ENCODE measurements at regions not wholly inside any gene's neighbourhood (a gene's known extent, or its start where the extent isn't known, plus 50 kb on each side); places are given as distances from the start of the nearest gene placed in this dataset.

- Mint-ChIP-seq H3K4me3 (no peak overlapping the region), H3K27me3 (ENCODE audit: low read depth) (no peaks in the 10 kb centered on the region), H3K36me3 (ENCODE audit: low read depth) (peaks cover 3% of the 10 kb centered on the region), H3K27ac (ENCODE audit: unreplicated experiment) (no peak overlapping the region), H3K9me3 (peaks cover 6% of the 10 kb centered on the region), H3K4me1 (peaks cover 10% of the 10 kb centered on the region)
- TF ChIP-seq, protein P1, sequence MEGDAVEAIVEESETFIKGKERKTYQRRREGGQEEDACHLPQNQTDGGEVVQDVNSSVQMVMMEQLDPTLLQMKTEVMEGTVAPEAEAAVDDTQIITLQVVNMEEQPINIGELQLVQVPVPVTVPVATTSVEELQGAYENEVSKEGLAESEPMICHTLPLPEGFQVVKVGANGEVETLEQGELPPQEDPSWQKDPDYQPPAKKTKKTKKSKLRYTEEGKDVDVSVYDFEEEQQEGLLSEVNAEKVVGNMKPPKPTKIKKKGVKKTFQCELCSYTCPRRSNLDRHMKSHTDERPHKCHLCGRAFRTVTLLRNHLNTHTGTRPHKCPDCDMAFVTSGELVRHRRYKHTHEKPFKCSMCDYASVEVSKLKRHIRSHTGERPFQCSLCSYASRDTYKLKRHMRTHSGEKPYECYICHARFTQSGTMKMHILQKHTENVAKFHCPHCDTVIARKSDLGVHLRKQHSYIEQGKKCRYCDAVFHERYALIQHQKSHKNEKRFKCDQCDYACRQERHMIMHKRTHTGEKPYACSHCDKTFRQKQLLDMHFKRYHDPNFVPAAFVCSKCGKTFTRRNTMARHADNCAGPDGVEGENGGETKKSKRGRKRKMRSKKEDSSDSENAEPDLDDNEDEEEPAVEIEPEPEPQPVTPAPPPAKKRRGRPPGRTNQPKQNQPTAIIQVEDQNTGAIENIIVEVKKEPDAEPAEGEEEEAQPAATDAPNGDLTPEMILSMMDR (conservative IDR thresholded peaks at IDR 0.05) = no peak
- no peak for DNase-seq (ENCODE audit: low read depth, low spot score)
These were observed 302.1 kb downstream of the BTBD3 start for GRCh38 chr20:12219798-12220197.

DNA sequence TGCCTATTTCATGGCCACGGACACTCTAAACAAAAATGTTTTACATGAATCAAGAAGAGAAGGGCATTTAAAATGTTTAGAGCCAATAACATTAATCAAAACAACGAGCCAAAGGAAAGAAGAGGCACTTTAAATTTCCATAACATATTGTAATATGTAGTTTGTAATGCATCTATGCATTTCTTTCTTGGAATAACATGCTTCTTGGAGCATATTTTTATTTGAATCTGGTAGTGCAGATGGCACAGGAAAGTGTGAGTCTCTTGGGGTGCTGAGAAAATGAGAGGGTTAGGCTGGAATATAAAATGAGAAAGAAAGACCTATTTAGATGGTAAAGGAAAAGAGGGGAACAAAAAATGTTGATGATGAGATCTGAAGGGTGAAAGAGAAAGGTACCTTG, 305.4 kb downstream of the BTBD3 start:
- TF ChIP-seq, protein P1 (conservative IDR thresholded peaks at IDR 0.05) = no peak
- DNase-seq (ENCODE audit: low read depth, low spot score) = no peak
- H3K9me3 Mint-ChIP-seq = no peaks in the 10 kb centered on the region
- H3K27ac Mint-ChIP-seq (ENCODE audit: unreplicated experiment) = no peak overlapping the region
- H3K27me3 Mint-ChIP-seq (ENCODE audit: low read depth) = no peaks in the 10 kb centered on the region
- H3K4me1 Mint-ChIP-seq = no peaks in the 10 kb centered on the region
- H3K36me3 Mint-ChIP-seq (ENCODE audit: low read depth) = no peaks in the 10 kb centered on the region
- H3K4me3 Mint-ChIP-seq = no peak overlapping the region

DNA sequence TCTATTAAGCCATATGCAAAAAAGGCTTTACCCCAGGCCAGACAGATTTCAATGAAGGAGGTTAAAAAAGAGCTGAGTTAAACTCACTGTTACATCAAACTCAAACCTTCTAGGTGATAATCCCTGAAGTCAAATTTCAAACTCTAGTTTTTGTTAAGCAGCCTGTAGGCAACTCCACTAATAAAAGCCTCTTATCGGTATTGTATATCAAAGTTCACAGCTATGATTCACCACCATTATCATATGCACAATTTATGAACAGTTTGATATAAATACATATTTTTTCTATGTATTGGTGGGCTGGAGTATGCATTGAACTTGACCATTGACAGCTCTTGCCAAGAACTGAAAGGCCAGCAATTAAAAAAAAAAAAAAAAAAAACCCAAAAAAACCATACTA, 308.2 kb downstream of the BTBD3 start:
- no peaks in the 10 kb centered on the region for H3K9me3 Mint-ChIP-seq
- no peak for DNase-seq (ENCODE audit: low read depth, low spot score)
- H3K27ac Mint-ChIP-seq (ENCODE audit: unreplicated experiment) = no peak overlapping the region
- no peaks in the 10 kb centered on the region for H3K27me3 Mint-ChIP-seq (ENCODE audit: low read depth)
- H3K36me3 Mint-ChIP-seq (ENCODE audit: low read depth) = no peaks in the 10 kb centered on the region
- no peaks in the 10 kb centered on the region for H3K4me1 Mint-ChIP-seq
- H3K4me3 Mint-ChIP-seq = no peak overlapping the region
- TF ChIP-seq, protein P1 (conservative IDR thresholded peaks at IDR 0.05) = no peak

DNA sequence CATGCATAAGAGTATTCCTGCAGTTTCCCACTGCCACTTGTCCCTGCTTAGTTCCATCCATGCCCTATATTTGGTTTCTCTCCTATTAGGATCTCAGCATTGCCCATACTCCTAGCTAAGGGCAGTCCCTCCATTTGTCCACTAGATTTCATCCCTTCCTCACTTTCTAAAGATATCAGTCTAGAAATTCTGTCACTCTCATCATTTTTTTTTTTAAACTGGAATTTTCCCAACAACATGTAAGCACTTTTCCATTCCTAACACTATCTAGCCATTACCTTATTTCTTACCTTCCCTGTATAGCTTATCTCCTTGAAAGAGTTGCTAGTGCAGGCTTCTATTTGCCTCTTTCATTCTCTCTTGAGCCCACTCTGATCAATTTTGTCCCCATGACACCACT, 312.2 kb downstream of the BTBD3 start:
- no peak for DNase-seq (ENCODE audit: low read depth, low spot score)

DNA sequence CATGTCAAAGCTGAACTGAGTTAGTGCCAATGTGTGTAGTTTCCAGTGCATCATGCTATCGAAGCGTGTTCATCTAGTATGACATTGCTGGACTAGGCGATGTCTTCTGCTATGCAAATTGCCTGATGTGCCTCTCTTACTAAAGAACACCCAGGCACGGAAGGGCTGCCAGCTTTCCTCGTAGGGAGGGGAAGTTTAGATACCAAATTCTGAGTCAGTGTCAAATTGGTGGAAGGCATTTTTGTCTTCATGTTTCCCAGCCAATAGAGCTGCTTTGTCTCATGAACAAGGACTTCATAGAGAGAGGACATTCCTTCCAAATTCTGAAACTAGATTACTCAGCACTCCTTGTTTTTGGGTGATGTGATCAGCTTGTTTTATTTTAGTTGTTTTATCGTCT, 320.1 kb downstream of the BTBD3 start:
- Mint-ChIP-seq H3K4me3 (no peak overlapping the region), H3K27ac (ENCODE audit: unreplicated experiment) (no peak overlapping the region), H3K36me3 (ENCODE audit: low read depth) (no peaks in the 10 kb centered on the region), H3K27me3 (ENCODE audit: low read depth) (no peaks in the 10 kb centered on the region), H3K9me3 (no peaks in the 10 kb centered on the region), H3K4me1 (peaks cover 23% of the 10 kb centered on the region)
- TF ChIP-seq, protein P1 (conservative IDR thresholded peaks at IDR 0.05) = no peak
- DNase-seq (ENCODE audit: low read depth, low spot score) = no peak

More for the DNA sequence above, 312.2 kb downstream of the BTBD3 start:
- no peak overlapping the region for H3K4me3 Mint-ChIP-seq
- no peaks in the 10 kb centered on the region for H3K9me3 Mint-ChIP-seq
- TF ChIP-seq, protein P1 (conservative IDR thresholded peaks at IDR 0.05) = no peak
- no peak overlapping the region for H3K27ac Mint-ChIP-seq (ENCODE audit: unreplicated experiment)
- no peaks in the 10 kb centered on the region for H3K27me3 Mint-ChIP-seq (ENCODE audit: low read depth)
- no peaks in the 10 kb centered on the region for H3K4me1 Mint-ChIP-seq
- no peaks in the 10 kb centered on the region for H3K36me3 Mint-ChIP-seq (ENCODE audit: low read depth)

DNA sequence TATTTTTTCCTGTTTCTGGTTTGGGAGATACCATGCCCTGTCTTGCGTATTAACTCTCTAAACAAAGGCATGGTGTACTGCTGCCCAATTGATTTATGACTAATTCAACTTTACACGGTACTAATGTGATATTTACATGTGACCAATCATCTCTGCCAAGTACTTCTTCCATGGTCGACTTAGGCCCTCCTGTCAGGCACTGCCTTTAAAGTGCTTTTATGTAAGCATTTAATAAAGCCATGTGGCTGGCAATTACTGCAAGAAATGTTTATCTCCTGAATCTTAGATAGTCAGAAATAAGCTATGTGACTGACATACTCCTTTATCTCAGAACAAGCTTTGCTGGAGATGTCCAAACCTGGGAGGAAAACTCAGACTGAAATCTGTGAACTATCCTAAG, 323.4 kb downstream of the BTBD3 start:
- H3K9me3 Mint-ChIP-seq = peaks cover 3% of the 10 kb centered on the region
- no peaks in the 10 kb centered on the region for H3K36me3 Mint-ChIP-seq (ENCODE audit: low read depth)
- no peak for DNase-seq (ENCODE audit: low read depth, low spot score)
- TF ChIP-seq, protein P1 (conservative IDR thresholded peaks at IDR 0.05) = no peak
- H3K4me1 Mint-ChIP-seq = peaks cover 23% of the 10 kb centered on the region
- no peaks in the 10 kb centered on the region for H3K27me3 Mint-ChIP-seq (ENCODE audit: low read depth)
- no peak overlapping the region for H3K27ac Mint-ChIP-seq (ENCODE audit: unreplicated experiment)
- no peak overlapping the region for H3K4me3 Mint-ChIP-seq

Data from neural crest cell (in vitro differentiated cells).